ENCODE measurements at regions not wholly inside any gene's neighbourhood (a gene's known extent, or its start where the extent isn't known, plus 50 kb on each side); places are given as distances from the start of the nearest gene placed in this dataset.

DNA sequence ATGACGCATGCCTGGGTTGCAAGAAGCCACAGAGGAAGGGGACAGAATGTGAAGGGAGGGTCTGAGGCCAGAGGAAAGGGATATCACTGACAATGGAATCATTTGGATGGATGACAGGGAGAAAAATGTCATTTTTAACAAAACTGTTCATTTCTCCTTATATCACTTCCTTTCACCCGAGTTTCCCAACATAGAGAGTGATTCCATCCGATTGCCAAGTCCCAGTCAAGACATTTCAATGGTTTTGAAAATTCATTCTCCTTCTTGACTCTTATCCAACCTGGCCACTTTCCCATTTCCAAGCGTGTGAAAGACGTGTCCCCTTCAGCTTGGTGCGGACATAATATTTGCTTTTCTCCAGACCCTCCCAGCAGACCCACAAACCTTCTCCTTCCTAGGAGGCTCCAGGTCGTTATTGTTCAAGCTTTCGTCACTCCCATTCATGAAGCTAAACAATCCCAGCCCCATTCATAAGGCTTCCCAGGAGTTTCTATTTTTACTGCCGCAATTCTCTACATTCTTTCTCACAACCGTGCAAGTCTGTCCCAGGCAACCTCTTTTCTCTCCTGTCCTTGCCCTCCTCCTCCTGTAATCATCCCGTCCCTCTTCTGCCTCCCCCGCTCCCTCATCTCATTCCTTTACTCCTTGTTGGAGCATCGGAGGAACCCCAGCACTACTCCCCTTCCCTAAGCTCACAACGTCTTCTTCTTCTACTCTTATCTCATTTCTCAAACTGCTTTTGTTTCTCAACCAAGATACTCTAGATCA is 301.3 kb upstream of the KLF6 start:
- DNase-seq: no peak

- DNase-seq: no peak
These were observed 298.5 kb upstream of the KLF6 start for GRCh38 chr10:4083509-4084003.

DNA sequence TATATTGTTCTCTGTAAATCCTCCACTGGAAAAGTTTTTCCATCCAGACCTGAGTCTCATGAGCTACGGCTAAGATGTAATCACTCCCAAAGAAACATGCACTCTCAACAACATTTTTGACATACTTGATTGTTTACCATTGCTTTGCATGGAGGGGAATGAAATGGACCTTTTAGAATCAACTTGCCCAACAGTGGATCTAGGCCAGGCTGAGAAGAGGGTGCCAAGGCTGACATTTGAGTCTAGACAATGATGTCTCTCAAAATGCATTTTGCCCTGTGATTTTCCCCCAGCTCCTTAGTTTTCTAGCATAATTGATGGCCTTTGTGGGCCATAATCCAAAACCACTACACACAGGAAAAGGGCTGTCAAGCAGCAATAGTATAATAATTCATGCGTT is 297.9 kb upstream of the KLF6 start:
- DNase-seq: no peak

GRCh38 chr10:4081685-4082111 is 296.7 kb upstream of the KLF6 start:
- DNase-seq: no peak

- DNase-seq: no peak
These were observed 295.3 kb upstream of the KLF6 start for GRCh38 chr10:4080225-4080805.

DNA sequence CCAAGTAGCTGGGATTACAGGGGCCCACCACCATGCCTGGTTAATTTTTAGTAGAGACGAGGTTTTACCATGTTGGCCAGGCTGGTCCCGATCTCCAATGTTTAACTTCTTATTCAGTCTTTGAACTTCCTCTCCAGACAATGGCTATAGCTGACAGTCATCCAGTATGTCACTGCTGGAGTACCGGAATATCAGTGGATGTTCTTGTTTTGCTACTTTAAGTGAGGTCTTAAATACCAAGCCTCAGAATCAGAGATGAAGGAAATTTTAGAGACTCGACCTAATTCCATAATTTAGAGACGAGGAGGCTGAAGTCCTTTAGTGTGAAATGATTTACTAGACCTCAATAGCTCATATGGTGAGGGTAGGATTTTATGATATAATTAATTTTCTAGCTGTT is 294.8 kb upstream of the KLF6 start:
- no peak for DNase-seq

- no peak for DNase-seq
These were observed 292.8 kb upstream of the KLF6 start for GRCh38 chr10:4077804-4078203.

DNA sequence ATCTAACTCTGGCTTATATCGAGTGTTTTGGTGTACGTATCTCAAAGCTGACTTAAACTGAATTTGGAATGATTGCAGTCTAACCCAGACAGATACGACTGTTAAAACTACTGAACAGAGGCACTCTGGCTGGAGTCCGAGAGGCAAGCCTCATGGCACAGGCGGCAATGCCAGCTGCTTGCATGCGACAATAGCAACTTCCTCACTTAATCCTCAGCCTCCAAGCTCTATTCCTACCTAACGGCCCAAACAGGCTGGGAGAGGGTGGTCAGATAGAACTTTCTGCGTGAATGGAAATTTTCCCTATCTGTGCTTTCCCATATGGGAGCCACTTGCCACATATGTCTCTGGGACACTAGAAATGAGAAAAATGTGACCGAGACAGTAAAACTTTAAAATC is 292.0 kb upstream of the KLF6 start:
- no peak for DNase-seq

DNA sequence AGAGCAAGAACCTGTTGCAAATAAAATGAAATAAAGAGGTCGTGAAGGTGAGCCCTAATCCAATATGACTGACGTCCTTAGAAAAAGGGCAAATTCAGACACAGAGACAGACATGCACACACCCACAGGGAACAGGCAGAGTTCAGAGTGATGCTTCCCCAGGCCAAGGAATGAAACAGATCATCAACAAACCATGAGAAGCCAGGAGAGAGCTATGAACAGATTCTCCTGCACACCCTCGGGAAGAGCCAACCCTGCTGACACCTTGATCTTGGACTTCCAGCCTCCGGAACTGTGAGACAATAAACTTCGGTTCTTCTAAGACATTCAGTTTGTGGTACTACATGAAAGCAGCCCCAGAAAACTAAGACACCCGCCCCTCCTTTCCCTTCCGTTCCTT is 290.4 kb upstream of the KLF6 start:
- no peak for DNase-seq

- DNase-seq: no peak
These were observed 289.8 kb upstream of the KLF6 start for GRCh38 chr10:4074545-4075407.

- no peak for DNase-seq
These were observed 288.9 kb upstream of the KLF6 start for GRCh38 chr10:4073912-4074311.

GRCh38 chr10:4070921-4071660 is 286.1 kb upstream of the KLF6 start:
- DNase-seq: no peak

- DNase-seq: no peak
These were observed 285.2 kb upstream of the KLF6 start for GRCh38 chr10:4070184-4070583.

- no peak for DNase-seq
These were observed 284.5 kb upstream of the KLF6 start for GRCh38 chr10:4069491-4069890.

- DNase-seq: no peak
These were observed 283.6 kb upstream of the KLF6 start for GRCh38 chr10:4068629-4069028.

- no peak for DNase-seq
These were observed 283.0 kb upstream of the KLF6 start for GRCh38 chr10:4067931-4068561.

GRCh38 chr10:4067531-4067930 is 282.5 kb upstream of the KLF6 start:
- no peak for DNase-seq

DNA sequence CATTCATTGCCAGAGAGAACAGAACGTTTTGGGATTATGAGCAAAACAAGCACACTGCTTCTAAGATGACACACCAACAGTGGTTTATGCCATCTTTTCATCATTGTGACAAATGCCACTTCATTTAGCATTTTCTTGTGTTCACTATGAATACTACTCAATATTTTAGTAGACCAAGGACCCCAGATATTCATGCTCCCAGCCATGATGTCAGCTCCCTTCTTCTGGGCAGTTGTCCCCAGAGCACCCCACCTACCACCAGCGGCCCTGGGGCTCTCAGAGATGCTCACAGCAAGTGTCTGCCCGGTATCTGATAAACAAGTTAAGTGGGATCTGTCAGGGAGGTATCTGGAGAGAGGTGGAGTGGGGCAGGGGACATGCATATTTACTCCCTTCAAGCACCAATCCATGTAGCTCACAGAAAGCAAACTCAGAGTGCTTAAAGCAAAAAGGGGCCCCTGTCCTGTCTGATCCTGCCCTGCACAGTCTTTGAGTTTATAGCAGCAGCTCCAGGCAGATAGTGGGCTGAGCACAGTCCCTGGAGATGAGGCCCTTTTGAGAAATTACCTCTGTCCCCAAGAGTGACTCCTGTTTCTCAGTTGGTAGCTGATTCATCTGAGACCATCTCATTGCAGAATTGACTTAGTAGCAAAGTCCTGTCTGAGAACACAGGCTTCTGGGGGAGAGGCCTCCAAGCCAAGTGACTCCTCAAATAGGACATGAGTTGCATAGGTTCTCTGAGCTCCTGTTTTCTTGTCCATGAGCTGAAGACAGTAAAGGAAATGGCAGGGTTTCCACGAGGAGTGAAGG is 281.8 kb upstream of the KLF6 start:
- no peak for DNase-seq

DNA sequence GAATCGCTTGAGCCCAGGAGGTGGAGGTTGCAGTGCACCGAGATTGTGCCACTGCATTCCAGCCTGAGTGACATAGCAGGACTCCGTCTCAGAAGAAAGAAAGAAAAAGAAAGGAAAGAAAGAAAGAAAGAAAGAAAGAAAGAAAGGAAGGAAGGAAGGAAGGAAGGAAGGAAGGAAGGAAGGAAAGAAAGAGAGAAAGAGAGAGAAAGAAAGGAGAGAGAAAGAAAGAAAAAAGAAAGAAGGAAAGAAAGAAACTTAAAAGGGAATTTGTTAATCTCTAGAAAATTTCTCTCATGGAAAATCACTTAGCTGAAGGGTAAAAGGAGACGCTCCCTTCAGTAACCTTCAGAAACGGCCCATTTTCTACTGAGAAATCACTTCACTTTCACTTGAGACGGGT is 279.5 kb upstream of the KLF6 start:
- DNase-seq: no peak

DNA sequence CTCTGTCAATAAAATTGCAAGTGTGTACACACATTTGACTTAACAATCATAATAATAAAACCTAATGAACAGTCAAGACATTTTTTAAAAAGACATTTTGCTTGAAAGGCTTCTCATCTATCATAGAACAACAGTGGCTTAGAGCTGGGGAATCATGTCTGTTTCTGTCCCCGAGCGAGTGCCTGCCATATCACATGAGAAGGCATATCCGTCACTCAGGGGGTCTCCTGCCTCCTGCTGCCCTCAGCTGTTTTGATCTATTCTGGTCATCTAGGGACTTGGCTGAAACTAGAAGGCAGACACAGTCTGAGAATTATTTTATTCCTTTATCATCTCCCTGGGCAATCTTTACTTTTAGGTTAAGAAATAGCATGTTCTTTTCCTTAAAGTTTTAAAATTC is 278.7 kb upstream of the KLF6 start:
- DNase-seq: no peak

- DNase-seq: no peak
These were observed 277.7 kb upstream of the KLF6 start for GRCh38 chr10:4062751-4063150.

DNA sequence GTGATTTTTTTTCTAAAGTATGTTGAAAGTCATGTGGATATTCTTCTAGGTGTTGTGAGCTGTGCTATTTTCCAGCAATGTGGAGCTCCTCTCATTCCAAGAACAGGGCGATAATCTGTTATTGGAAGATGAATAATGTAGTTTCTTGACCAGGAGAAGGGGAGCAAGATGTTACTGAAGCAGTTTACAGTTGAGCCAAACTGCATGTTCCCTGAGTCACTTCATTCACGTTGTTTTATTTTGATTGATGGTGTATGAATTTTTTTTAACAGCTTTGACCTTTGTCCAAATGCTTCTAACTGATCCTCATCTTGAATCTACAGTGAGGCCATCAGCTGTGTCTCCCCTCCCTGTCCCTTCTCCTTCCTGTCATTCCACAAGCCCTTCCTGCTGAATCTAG is 277.1 kb upstream of the KLF6 start:
- DNase-seq: no peak

Measured in DMS79 treated with DMSO at 0.1 percent for 48 hours (cell line).